HG02981 (cell line): ENCODE measurements at regions not wholly inside any gene's neighbourhood (a gene's known extent, or its start where the extent isn't known, plus 50 kb on each side); places are given as distances from the start of the nearest gene placed in this dataset.
"Not testable (repeated sequence)": the region's sequence is repeated elsewhere in the genome, so short reads cannot be mapped to it uniquely, and the experiment has no call there.

Experiments
- ATAC-seq: cut with Tn5 transposase; IDR thresholded peaks from one replicate; pipeline ENCODE4 v1.9.1; 2021; ENCODE audit warnings: mild to moderate bottlenecking, moderate library complexity; ENCODE audit not compliant: unreplicated experiment

- ATAC-seq: no peak
These were observed 450.9 kb upstream of the NR3C2 start for GRCh38 chr4:148893095-148893494.

GRCh38 chr4:148883891-148884290 lies 441.7 kb upstream of the NR3C2 start:
- no peak for ATAC-seq

GRCh38 chr4:148883435-148883834 lies 441.2 kb upstream of the NR3C2 start:
- ATAC-seq: no peak

GRCh38 chr4:148881860-148882643 lies 439.8 kb upstream of the NR3C2 start:
- no peak for ATAC-seq

- no peak for ATAC-seq
These were observed 432.1 kb upstream of the NR3C2 start for GRCh38 chr4:148874331-148874730.

- no peak for ATAC-seq
These were observed 426.0 kb upstream of the NR3C2 start for GRCh38 chr4:148868191-148868590.

- ATAC-seq: no peak
These were observed 424.5 kb upstream of the NR3C2 start for GRCh38 chr4:148866666-148867065.

- no peak for ATAC-seq
These were observed 415.8 kb upstream of the NR3C2 start for GRCh38 chr4:148857973-148858534.

GRCh38 chr4:148857239-148857972 lies 415.2 kb upstream of the NR3C2 start:
- no peak for ATAC-seq

GRCh38 chr4:148854203-148854602 lies 412.0 kb upstream of the NR3C2 start:
- ATAC-seq: no peak

- ATAC-seq: no peak
These were observed 410.0 kb upstream of the NR3C2 start for GRCh38 chr4:148852092-148852699.

GRCh38 chr4:148850257-148850995 lies 408.2 kb upstream of the NR3C2 start:
- no peak for ATAC-seq

GRCh38 chr4:148849581-148849980 lies 407.4 kb upstream of the NR3C2 start:
- ATAC-seq: no peak

- ATAC-seq: no peak
These were observed 405.5 kb upstream of the NR3C2 start for GRCh38 chr4:148847544-148848255.

- no peak for ATAC-seq
These were observed 403.4 kb upstream of the NR3C2 start for GRCh38 chr4:148845609-148846008.

GRCh38 chr4:148843625-148844024 lies 401.4 kb upstream of the NR3C2 start:
- ATAC-seq: no peak

- ATAC-seq: no peak
These were observed 400.6 kb upstream of the NR3C2 start for GRCh38 chr4:148842843-148843242.

- ATAC-seq: not testable (repeated sequence)
These were observed 395.4 kb upstream of the NR3C2 start for GRCh38 chr4:148837571-148837970.

GRCh38 chr4:148834804-148835631 lies 392.8 kb upstream of the NR3C2 start:
- no peak for ATAC-seq
